HepG2 (cell line): ENCODE measurements at regions not wholly inside any gene's neighbourhood (a gene's known extent, or its start where the extent isn't known, plus 50 kb on each side); places are given as distances from the start of the nearest gene placed in this dataset.

Experiments used
- ATAC-seq: fragments of 200-7000 bp; cut with Tn5 transposase; 3 replicates; pipeline ENCODE4 v1.9.1; 2020; ENCODE audit warnings: mild to moderate bottlenecking, moderate library complexity
- BruUV-seq: library from RNA; stranded (reverse); fragments of 400-500 nt; replicated peaks from 2 replicates; lab custom pipeline; 2021; lab: Mats Ljungman, UMichigan
- CTCF ChIA-PET: fragments of 300-600 bp; formaldehyde crosslinking; extraction: SDS; loops from one replicate; lab custom pipeline; 2021; ENCODE audit warnings: low total read pairs, inconsistent platforms, low intra/inter-chr PET ratio; lab: Yijun Ruan, JAX
- POLR2A ChIA-PET: fragments of 350-600 bp; sonication (Branson Sonifier 250); formaldehyde crosslinking; loops from one replicate; lab custom pipeline; 2020; ENCODE audit warnings: antibody characterized with exemption, inconsistent platforms; lab: Yijun Ruan, JAX
- DNase-seq: peaks from one replicate; pipeline ENCODE4 v3.0.0-alpha.2; 2015; ENCODE audit warnings: low spot score
- FAIRE-seq: peaks from 3 replicates; lab custom pipeline; 2011; peaks lifted over from hg19 to GRCh38; lab: Jason Lieb, UNC
- H2AFZ ChIP-seq: one replicate; pipeline ENCODE4 v1.6.1; 2011; ENCODE audit warnings: low read length, inconsistent platforms
- H3K27ac ChIP-seq: fragments of 300-600 bp; 3 replicates; pipeline ENCODE4 v1.8.0; 2011; ENCODE audit warnings: mixed run types, mild to moderate bottlenecking, mixed read lengths, low read length, inconsistent platforms; ENCODE audit not compliant: insufficient read depth; ENCODE audit errors: extremely low read length
- H3K27me3 ChIP-seq, 2 experiments: fragments of 200-600 bp in 1 of 2; 2 replicates in 1 of 2; 3 replicates in 1 of 2; pipeline versions ENCODE4 v1.6.0 to v1.8.0; 2011; ENCODE audit warnings: low read length in 2 of 2, mild to moderate bottlenecking in 2 of 2, moderate library complexity in 2 of 2, inconsistent platforms in 1 of 2; ENCODE audit not compliant: insufficient read depth in 2 of 2, control insufficient read depth in 1 of 2
- H3K36me3 ChIP-seq, 2 experiments: fragments of 200-600 bp in 1 of 2; replicated peaks in 1 of 2; 2 replicates in 1 of 2; 3 replicates in 1 of 2; pipeline versions ENCODE4 v1.5.1 to v1.8.0; 2011; ENCODE audit warnings: low read length in 2 of 2, inconsistent platforms in 1 of 2; ENCODE audit not compliant: insufficient read depth in 2 of 2, control insufficient read depth in 1 of 2
- H3K4me1 ChIP-seq: 2 replicates; pipeline ENCODE4 v1.5.1; 2012; ENCODE audit warnings: low read length, inconsistent platforms; ENCODE audit not compliant: insufficient read depth
- H3K4me2 ChIP-seq: 2 replicates; pipeline ENCODE4 v1.6.0; 2011; ENCODE audit warnings: low read depth, low read length, inconsistent platforms
- H3K4me3 ChIP-seq, 3 experiments: fragments of 200-600 bp in 1 of 3; sonication (generic), shearing (Covaris generic) in 1 of 3; replicated peaks in 1 of 3; 2 replicates each; pipeline ENCODE4 v1.5.1; 2011 to 2016; ENCODE audit warnings: low read length in 3 of 3, inconsistent platforms in 2 of 3, low read depth in 2 of 3, mild to moderate bottlenecking in 2 of 3, control low read depth in 1 of 3, mixed read lengths in 1 of 3; ENCODE audit not compliant: insufficient read depth in 1 of 3
- H3K79me2 ChIP-seq: one replicate; pipeline ENCODE4 v1.6.1; 2011; ENCODE audit warnings: low read length, inconsistent platforms; ENCODE audit not compliant: insufficient read depth
- H3K9ac ChIP-seq: 2 replicates; pipeline ENCODE4 v1.6.0; 2011; ENCODE audit warnings: mild to moderate bottlenecking, low read depth, low read length, inconsistent platforms; ENCODE audit not compliant: insufficient read depth
- H3K9me3 ChIP-seq: 2 replicates; pipeline ENCODE4 v1.5.1; 2012; ENCODE audit warnings: mild to moderate bottlenecking, low read length
- H4K20me1 ChIP-seq: 2 replicates; pipeline ENCODE4 v1.6.0; 2011; ENCODE audit warnings: inconsistent platforms, mild to moderate bottlenecking, low read length, moderate library complexity; ENCODE audit not compliant: insufficient read depth
- ATF2 ChIP-seq: sonication (generic); formaldehyde crosslinking; IDR thresholded peaks from 2 replicates; pipeline ENCODE4 v1.4.0; 2020; ENCODE audit warnings: missing genetic modification reagents
- EEA1 ChIP-seq: sonication (generic); formaldehyde crosslinking; IDR thresholded peaks from 2 replicates; pipeline ENCODE4 v1.5.1; 2020; ENCODE audit warnings: mild to moderate bottlenecking, missing genetic modification reagents, borderline replicate concordance
- FOXK1 ChIP-seq: sonication (generic); formaldehyde crosslinking; IDR thresholded peaks from 2 replicates; pipeline ENCODE4 v1.4.0; 2020; ENCODE audit warnings: low read depth, missing genetic modification reagents, borderline replicate concordance
- GLI4 ChIP-seq: sonication (generic); formaldehyde crosslinking; IDR thresholded peaks from 2 replicates; pipeline ENCODE4 v1.5.1; 2020; ENCODE audit warnings: missing genetic modification reagents, mild to moderate bottlenecking, moderate library complexity, borderline replicate concordance
- HMGA1 ChIP-seq: sonication (generic); formaldehyde crosslinking; conservative IDR thresholded peaks from 2 replicates; pipeline ENCODE4 v1.4.0; 2020; ENCODE audit warnings: missing genetic modification reagents
- MATR3 ChIP-seq: sonication (generic); formaldehyde crosslinking; IDR thresholded peaks from 2 replicates; pipeline ENCODE4 v1.4.0; 2020; ENCODE audit warnings: missing genetic modification reagents
- PHF20 ChIP-seq: sonication (generic); formaldehyde crosslinking; IDR thresholded peaks from 2 replicates; pipeline ENCODE4 v1.5.0; 2020; ENCODE audit warnings: mild to moderate bottlenecking, missing genetic modification reagents
- RFXANK ChIP-seq: IDR thresholded peaks from 2 replicates; pipeline ENCODE4 v1.6.1; 2016
- SP140L ChIP-seq: sonication (generic); formaldehyde crosslinking; IDR thresholded peaks from 2 replicates; pipeline ENCODE4 v1.4.0; 2020; ENCODE audit warnings: missing genetic modification reagents, borderline replicate concordance
- SRY ChIP-seq: sonication (generic); formaldehyde crosslinking; IDR thresholded peaks from 2 replicates; pipeline ENCODE4 v1.8.0; 2022; ENCODE audit warnings: mild to moderate bottlenecking, missing genetic modification reagents
- ZBTB37 ChIP-seq: sonication (generic); formaldehyde crosslinking; IDR thresholded peaks from 2 replicates; pipeline ENCODE4 v1.4.0; 2020; ENCODE audit warnings: mild to moderate bottlenecking, missing genetic modification reagents
- ZNF136 ChIP-seq: sonication (generic); formaldehyde crosslinking; IDR thresholded peaks from 2 replicates; pipeline ENCODE4 v1.8.1; 2022; ENCODE audit warnings: low read depth, mild to moderate bottlenecking, moderate library complexity, missing genetic modification reagents
- ZNF567 ChIP-seq: sonication (generic); formaldehyde crosslinking; IDR thresholded peaks from 2 replicates; pipeline ENCODE4 v1.8.1; 2023; ENCODE audit warnings: mild to moderate bottlenecking, missing genetic modification reagents, borderline replicate concordance
- WGBS: methylation state at CpG from one replicate; pipeline ENCODE4 v1.1.6; 2017; ENCODE audit warnings: low lambda C conversion rate; 5-methylcytosine and 5-hydroxymethylcytosine counted together
- in situ Hi-C: cut with HindIII; loops from 2 replicates; pipeline ENCODE4 v1.10.0; 2017; ENCODE audit warnings: low pct_unique_long_range_greater_than_20kb; ENCODE audit not compliant: extremely low pct_ligation_motif_present
- intact Hi-C: fragments of 100-400 bp; cut with micrococcal nuclease; formaldehyde crosslinking; loops from one replicate; pipeline ENCODE4 v1.10.0; 2022; ENCODE audit not compliant: unreplicated experiment
- TF ChIP-seq, protein P1 (sequence below): sonication (generic); formaldehyde crosslinking; IDR thresholded peaks from 2 replicates; pipeline ENCODE4 v1.4.0; 2020; ENCODE audit warnings: missing genetic modification reagents, borderline replicate concordance
- TF ChIP-seq, protein P2 (sequence below): sonication (generic); formaldehyde crosslinking; IDR thresholded peaks from 2 replicates; pipeline ENCODE4 v1.5.0; 2020; ENCODE audit warnings: mild to moderate bottlenecking, missing genetic modification reagents, borderline replicate concordance

GRCh38 chr3:106341087-106341486 lies 472.3 kb upstream of the CBLB start:
- DNase-seq = no peak
- in situ Hi-C loops = no loop called here
- ChIA-PET CTCF (no interaction called here), POLR2A (no interaction called here)
- Histone ChIP-seq H3K9me3 (no peaks in the 10 kb centered on the region), H3K4me1 (no peaks in the 10 kb centered on the region), H3K79me2 (no peaks in the 10 kb centered on the region), H4K20me1 (no peaks in the 10 kb centered on the region), H3K36me3 (no peaks in the 10 kb centered on the region), H3K4me2 (no peak overlapping the region), H2AFZ (no peak overlapping the region), H3K27ac (no peak overlapping the region), H3K4me3 (no peak overlapping the region), H3K9ac (no peak overlapping the region), H3K27me3 (no peaks in the 10 kb centered on the region)
- ATAC-seq = no peak
- 0% methylated on average over 6 of the region's 6 CpGs for WGBS
- TF ChIP-seq EEA1 (CRISPR knock-in tag) (no peak), ATF2 (CRISPR knock-in tag) (no peak), ZNF567 (CRISPR knock-in tag) (no peak), FOXK1 (CRISPR knock-in tag) (no peak), GLI4 (CRISPR knock-in tag) (no peak), SP140L (CRISPR knock-in tag) (no peak), ZNF136 (CRISPR knock-in tag) (no peak), HMGA1 (CRISPR knock-in tag) (no peak), MATR3 (CRISPR knock-in tag) (no peak), SRY (CRISPR knock-in tag) (no peak), RFXANK (CRISPR knock-in tag) (no peak), PHF20 (CRISPR knock-in tag) (no peak), ZBTB37 (CRISPR knock-in tag) (no peak)
- TF ChIP-seq, protein P1, sequence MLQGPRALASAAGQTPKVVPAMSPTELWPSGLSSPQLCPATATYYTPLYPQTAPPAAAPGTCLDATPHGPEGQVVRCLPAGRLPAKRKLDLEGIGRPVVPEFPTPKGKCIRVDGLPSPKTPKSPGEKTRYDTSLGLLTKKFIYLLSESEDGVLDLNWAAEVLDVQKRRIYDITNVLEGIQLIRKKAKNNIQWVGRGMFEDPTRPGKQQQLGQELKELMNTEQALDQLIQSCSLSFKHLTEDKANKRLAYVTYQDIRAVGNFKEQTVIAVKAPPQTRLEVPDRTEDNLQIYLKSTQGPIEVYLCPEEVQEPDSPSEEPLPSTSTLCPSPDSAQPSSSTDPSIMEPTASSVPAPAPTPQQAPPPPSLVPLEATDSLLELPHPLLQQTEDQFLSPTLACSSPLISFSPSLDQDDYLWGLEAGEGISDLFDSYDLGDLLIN (CRISPR knock-in tag) = no peak
- TF ChIP-seq, protein P2, sequence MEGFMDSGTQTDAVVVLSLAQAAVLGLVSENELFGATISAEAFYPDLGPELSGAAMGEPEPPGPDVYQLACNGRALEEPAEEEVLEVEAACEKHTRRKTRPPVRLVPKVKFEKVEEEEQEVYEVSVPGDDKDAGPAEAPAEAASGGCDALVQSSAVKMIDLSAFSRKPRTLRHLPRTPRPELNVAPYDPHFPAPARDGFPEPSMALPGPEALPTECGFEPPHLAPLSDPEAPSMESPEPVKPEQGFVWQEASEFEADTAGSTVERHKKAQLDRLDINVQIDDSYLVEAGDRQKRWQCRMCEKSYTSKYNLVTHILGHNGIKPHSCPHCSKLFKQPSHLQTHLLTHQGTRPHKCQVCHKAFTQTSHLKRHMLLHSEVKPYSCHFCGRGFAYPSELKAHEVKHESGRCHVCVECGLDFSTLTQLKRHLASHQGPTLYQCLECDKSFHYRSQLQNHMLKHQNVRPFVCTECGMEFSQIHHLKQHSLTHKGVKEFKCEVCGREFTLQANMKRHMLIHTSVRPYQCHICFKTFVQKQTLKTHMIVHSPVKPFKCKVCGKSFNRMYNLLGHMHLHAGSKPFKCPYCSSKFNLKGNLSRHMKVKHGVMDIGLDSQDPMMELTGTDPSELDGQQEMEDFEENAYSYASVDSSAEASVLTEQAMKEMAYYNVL (CRISPR knock-in tag) = no peak
- FAIRE-seq = no peak
- no TSS peak for BruUV-seq
- intact Hi-C loops = no loop called here
